Middle frontal gyrus (tissue), 1 donor: ENCODE measurements at regions not wholly inside any gene's neighbourhood (a gene's known extent, or its start where the extent isn't known, plus 50 kb on each side); places are given as distances from the start of the nearest gene placed in this dataset.

Source experiments
- DNase-seq: peaks from one replicate; pipeline ENCODE4 v3.0.0-alpha.2; 2015; ENCODE audit warnings: low spot score; ENCODE audit errors: extremely low spot score

- no peak for DNase-seq
These were observed 367.1 kb upstream of the B3GAT1 start for GRCh38 chr11:134779179-134779578.

- DNase-seq: no peak
These were observed 356.4 kb upstream of the B3GAT1 start for GRCh38 chr11:134768463-134768862.

GRCh38 chr11:134765565-134765964, 353.5 kb upstream of the B3GAT1 start:
- DNase-seq: no peak

GRCh38 chr11:134764966-134765365, 352.9 kb upstream of the B3GAT1 start:
- DNase-seq: no peak

GRCh38 chr11:134764367-134764766, 352.3 kb upstream of the B3GAT1 start:
- DNase-seq: no peak

- DNase-seq: no peak
These were observed 351.0 kb upstream of the B3GAT1 start for GRCh38 chr11:134763030-134763388.

DNA sequence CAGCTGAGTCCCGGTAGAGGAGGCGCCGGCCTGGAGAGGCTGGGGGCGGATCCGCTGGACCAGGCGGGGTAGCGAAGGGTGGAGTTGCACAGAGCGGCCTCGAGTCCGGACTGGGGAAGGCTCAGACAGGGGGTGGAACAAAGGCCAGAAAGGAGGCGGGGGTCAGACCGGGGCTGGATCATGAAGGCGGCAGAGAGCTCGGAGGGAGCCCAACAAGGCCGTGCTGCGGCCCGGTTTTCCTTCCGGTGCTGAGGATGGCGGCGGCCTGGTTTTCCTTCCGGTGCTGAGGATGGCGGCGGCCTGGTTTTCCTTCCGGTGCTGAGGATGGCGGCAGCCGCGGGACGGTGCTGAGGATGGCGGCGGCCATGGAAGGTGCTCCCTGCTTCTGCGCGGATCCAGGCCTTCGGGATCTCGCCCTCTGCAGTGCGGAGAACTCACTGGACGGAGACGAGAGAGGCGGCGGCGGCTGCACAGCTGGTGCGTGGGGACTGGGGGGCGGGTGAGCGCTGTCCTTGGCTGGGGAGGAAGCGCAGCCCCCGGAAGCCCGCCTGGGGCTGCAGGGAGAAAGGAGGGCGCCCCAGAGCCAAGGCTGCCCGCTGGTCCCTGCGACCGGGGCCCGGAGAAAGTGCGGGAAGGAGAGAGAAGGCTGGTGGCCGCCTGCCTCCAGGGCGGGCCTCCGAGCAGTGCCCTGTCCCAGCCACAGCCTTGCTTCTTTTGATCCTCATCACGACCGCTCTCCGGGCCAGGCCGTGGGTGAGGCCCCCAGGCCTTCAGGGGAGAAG, 350.4 kb upstream of the B3GAT1 start:
- DNase-seq: no peak

DNA sequence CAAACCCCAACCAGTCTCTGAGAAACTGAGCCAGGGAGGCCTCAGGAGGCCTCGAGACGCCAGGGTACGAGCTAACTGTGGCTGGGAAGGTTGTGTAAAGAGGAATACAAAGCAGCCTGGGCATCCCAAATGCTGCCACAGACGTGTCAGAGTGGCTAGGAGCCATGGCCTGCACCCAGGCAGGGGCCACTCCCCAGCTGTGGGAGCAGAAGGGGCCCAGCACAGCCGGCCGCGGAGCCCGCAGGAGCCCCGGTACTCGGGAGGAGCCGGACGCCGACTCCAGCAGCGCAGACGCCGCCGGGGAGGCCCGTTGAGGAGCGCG, 349.8 kb upstream of the B3GAT1 start:
- DNase-seq: no peak

- no peak for DNase-seq
These were observed 349.3 kb upstream of the B3GAT1 start for GRCh38 chr11:134761386-134761785.

- DNase-seq: no peak
These were observed 348.9 kb upstream of the B3GAT1 start for GRCh38 chr11:134760957-134761356.

DNA sequence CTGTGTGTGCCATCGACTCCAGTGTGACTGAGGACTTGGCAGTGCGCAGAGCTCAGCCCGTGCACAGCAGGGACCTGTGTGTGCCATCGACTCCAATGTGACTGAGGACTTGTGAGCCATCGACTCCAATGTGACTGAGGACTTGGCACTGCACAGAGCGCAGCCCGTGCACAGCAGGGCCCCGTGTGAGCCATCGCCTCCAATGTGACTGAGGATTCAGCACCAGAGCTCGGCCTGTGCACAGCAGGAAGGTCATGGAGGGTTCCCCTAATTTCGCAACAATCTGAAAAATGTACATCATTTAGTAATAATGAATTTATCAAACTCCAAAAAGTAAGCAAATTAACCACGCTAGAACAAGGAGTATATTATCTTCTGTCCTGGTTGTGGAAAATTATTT, 348.3 kb upstream of the B3GAT1 start:
- DNase-seq: no peak

DNA sequence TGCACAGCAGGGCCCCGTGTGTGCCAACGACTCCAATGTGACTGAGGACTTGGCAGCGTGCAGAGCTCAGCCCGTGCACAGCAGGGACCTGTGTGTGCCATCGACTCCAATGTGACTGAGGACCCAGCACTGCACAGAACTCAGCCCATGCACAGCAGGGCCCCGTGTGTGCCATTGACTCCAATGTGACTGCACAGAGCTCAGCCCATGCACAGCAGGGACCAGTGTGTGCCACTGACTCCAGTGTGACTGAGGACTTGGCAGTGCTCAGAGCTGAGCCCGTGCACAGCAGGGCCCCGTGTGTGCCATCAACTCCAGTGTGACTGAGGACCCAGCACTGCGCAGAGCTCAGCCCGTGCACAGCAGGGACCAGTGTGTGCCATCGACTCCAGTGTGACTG, 347.8 kb upstream of the B3GAT1 start:
- no peak for DNase-seq

- no peak for DNase-seq
These were observed 347.2 kb upstream of the B3GAT1 start for GRCh38 chr11:134759274-134759673.

DNA sequence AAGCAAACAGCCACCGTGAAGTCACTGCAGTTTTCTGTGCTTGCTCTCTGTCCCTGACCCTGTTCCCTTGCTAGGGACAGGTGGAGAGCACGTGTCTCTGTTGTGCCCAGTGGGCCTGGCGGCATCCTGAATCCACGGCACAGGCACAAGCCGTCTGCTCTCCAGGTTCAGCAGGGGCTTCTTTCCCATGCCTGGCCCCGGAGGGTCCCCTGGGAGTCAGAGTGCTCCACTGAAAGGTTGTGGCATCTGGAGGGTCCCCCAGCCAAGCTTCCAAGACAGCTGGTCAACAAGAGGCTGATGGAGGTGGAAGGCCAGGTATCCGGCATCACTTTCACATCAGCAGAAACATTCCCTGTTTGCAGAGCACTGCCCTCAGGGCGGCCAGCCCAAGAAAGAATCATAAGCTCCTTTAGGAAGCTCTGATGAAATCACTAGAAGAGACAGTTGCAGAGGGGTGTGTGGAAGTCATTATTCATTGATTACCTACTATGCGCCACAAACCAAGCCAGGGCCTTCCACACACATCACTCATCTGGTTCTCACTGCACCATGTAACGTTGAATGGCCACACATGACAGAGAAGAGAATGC, 346.4 kb upstream of the B3GAT1 start:
- DNase-seq: no peak

GRCh38 chr11:134757633-134758032, 345.6 kb upstream of the B3GAT1 start:
- DNase-seq: no peak

DNA sequence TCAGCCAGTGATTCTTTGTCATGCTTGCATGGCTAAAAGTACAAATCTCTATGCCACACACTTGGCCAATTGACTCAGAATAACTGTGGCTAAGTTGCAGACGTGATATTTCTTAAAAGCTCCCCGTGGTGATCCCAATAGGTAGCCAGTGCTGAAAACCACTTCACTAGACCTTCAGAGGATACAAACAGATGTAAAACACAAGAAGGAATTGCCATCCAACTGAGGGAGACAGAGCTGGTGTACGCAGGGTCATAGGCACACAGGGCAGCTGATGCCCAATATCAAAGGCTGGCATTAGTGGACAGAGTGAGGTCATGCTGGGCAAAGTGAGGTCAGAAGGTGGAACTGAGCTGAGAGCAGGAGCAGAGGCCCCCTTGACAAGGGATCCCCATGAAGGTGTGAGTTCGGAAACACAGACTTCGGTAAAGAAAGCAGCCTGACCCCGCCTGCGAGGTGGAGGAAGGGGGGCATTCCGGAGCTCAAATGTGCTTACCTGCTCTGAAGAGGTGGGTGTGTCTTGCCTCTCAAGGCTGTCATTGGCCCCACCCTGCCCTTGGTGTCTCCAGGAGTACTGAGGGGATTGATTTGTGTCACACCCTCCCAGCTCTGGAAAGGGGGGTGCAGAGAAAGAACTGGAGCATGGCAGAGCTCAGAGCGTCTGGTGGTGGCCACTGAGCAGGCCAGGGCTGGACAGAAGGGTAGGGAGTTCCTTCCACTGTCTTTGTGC, 344.9 kb upstream of the B3GAT1 start:
- no peak for DNase-seq

GRCh38 chr11:134755535-134755934, 343.5 kb upstream of the B3GAT1 start:
- DNase-seq: no peak

- DNase-seq: no peak
These were observed 342.6 kb upstream of the B3GAT1 start for GRCh38 chr11:134754521-134755198.

- DNase-seq: no peak
These were observed 341.9 kb upstream of the B3GAT1 start for GRCh38 chr11:134753771-134754520.

DNA sequence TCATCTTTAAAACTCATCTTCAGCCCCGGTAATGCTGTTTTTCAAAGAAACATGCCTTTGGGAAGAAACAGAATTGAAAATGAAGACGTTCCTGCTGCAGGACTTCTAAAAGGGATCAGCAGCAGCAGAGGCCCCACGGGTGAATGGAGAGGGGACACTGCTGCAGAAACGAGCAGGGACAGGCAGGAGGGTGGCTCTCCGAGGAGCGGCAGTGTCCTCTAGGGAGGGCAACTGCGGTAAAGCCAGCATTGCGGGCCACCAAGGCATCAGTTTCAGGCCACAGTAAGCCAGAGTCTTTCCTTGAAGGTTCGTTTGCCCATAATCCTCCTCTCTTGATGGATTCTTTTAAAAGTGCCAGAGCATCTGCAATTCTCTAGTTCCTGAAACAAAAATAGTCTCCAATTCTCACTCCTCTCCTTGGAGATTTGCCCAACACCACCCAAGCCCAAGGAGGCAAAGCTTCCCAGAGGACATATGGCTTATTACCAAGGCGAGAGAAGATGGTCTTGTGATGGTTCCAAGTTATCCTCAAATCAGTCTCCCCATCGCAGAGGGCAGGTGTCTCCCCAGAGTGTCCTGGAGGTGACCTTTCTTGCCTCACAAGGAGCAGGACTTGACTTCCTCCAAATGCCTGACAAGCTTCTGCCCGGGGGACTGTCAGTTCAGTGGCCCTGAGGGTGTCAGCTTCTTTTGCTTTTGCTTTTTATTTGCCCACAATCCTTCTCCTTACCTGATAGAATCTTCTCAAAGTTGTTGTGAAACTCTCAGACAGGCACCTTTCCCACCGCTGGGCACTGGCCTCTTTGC, 341.1 kb upstream of the B3GAT1 start:
- peak; percentile 58 for DNase-seq

DNA sequence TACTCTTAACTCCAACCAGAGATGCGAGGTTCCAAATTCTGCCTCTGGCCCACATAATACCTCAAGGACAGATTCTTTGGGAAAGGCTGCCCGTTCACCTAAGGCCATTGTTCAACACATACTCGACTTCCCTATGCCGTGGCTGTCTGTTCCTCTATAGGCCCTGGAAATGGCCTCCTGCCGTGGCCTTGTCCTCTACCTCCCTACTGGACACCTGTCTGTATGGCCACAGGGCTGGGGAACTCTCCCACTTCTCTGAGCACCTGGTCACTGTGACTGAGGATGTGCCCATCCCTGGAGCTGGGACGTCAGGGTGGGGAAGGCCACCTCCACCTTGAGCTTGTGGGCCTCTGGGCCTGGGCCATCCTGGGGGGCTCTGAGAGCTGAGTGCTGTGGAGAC, 340.5 kb upstream of the B3GAT1 start:
- no peak for DNase-seq
